ENCODE measurements at regions not wholly inside any gene's neighbourhood (a gene's known extent, or its start where the extent isn't known, plus 50 kb on each side); places are given as distances from the start of the nearest gene placed in this dataset.

- no peaks in the 10 kb centered on the region for H3K27me3 ChIP-seq
- H3K9me3 ChIP-seq (ENCODE audit: low read depth): no peaks in the 10 kb centered on the region
- H3K79me2 ChIP-seq: no peaks in the 10 kb centered on the region
- 89% methylated on average over 8 of the region's 8 CpGs for WGBS (ENCODE audit: low lambda C conversion rate, missing lambda C conversion rate)
- no peaks in the 10 kb centered on the region for H3K4me1 ChIP-seq (ENCODE audit: insufficient read depth)
- TF ChIP-seq EZH2 (IDR thresholded peaks at IDR 0.05; ENCODE audit: borderline replicate concordance) (no peak), CTCF (IDR thresholded peaks at IDR 0.05; ENCODE audit: poor library complexity) (no peak), EZH2phosphoT487 (IDR thresholded peaks at IDR 0.05; ENCODE audit: low read depth, severe bottlenecking, unreplicated experiment) (no peak)
- H3K4me3 ChIP-seq: no peak overlapping the region
- H3K9me2 ChIP-seq (replicated peaks; ENCODE audit: insufficient read depth): no peaks in the 10 kb centered on the region
- H4K20me1 ChIP-seq (ENCODE audit: insufficient read depth, poor library complexity, severe bottlenecking): no peaks in the 10 kb centered on the region
- H3K27ac ChIP-seq: no peak overlapping the region
- no peak overlapping the region for H2AFZ ChIP-seq
- DNase-seq (ENCODE audit: low spot score): no peak
- no peak overlapping the region for H3K4me2 ChIP-seq
- no peaks in the 10 kb centered on the region for H3K36me3 ChIP-seq (replicated peaks; ENCODE audit: insufficient read depth, low read depth)
Observed at GRCh38 chr6:1463751-1464426, 74.5 kb downstream of the FOXF2 start.

GRCh38 chr6:1464781-1465370 is 75.5 kb downstream of the FOXF2 start:
- H3K79me2 ChIP-seq: no peaks in the 10 kb centered on the region
- no peak overlapping the region for H3K4me2 ChIP-seq
- TF ChIP-seq EZH2phosphoT487 (IDR thresholded peaks at IDR 0.05; ENCODE audit: low read depth, severe bottlenecking, unreplicated experiment) (no peak), EZH2 (IDR thresholded peaks at IDR 0.05; ENCODE audit: borderline replicate concordance) (no peak), CTCF (IDR thresholded peaks at IDR 0.05; ENCODE audit: poor library complexity) (no peak)
- no peak for DNase-seq (ENCODE audit: low spot score)
- no peaks in the 10 kb centered on the region for H3K27me3 ChIP-seq
- peaks cover 3% of the 10 kb centered on the region for H3K4me1 ChIP-seq (ENCODE audit: insufficient read depth)
- no peaks in the 10 kb centered on the region for H3K9me3 ChIP-seq (ENCODE audit: low read depth)
- no peak overlapping the region for H2AFZ ChIP-seq
- H3K4me3 ChIP-seq: no peak overlapping the region
- no peaks in the 10 kb centered on the region for H3K36me3 ChIP-seq (replicated peaks; ENCODE audit: insufficient read depth, low read depth)
- H4K20me1 ChIP-seq (ENCODE audit: insufficient read depth, poor library complexity, severe bottlenecking): no peaks in the 10 kb centered on the region
- WGBS (ENCODE audit: low lambda C conversion rate, missing lambda C conversion rate): 76% methylated on average over 7 of the region's 7 CpGs
- H3K9me2 ChIP-seq (replicated peaks; ENCODE audit: insufficient read depth): no peaks in the 10 kb centered on the region
- no peak overlapping the region for H3K27ac ChIP-seq

DNA sequence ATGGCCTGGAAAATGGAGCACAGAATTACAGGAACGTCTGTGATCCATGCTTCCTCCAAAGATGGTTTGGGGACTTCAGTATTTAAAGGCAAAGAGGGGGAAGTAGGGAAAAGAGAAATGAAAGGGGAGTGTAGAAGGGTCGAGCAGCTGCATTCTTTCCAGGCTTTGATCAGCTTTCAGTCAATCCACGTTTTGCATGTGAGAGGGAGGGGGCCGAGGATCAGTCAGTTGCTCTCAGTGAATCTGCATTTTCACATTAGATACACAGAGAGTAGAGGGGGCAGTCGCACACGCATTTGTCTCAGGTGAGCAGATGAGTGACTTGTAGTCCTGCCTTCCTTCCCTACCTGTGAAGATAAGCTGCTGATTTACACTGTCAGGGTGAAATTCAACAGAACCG is 78.8 kb downstream of the FOXF2 start:
- Histone ChIP-seq H3K4me3 (no peak overlapping the region), H3K4me2 (no peak overlapping the region), H3K36me3 (replicated peaks; ENCODE audit: insufficient read depth, low read depth) (no peaks in the 10 kb centered on the region), H3K27me3 (no peaks in the 10 kb centered on the region), H3K27ac (no peak overlapping the region), H3K9me3 (ENCODE audit: low read depth) (no peaks in the 10 kb centered on the region), H2AFZ (no peak overlapping the region), H3K79me2 (no peaks in the 10 kb centered on the region), H3K4me1 (ENCODE audit: insufficient read depth) (peaks cover 4% of the 10 kb centered on the region), H3K9me2 (replicated peaks; ENCODE audit: insufficient read depth) (no peaks in the 10 kb centered on the region), H4K20me1 (ENCODE audit: insufficient read depth, poor library complexity, severe bottlenecking) (no peaks in the 10 kb centered on the region)
- no peak for TF ChIP-seq CTCF (IDR thresholded peaks at IDR 0.05; ENCODE audit: poor library complexity)
- DNase-seq (ENCODE audit: low spot score): no peak
- WGBS (ENCODE audit: low lambda C conversion rate, missing lambda C conversion rate): 38% methylated on average over 7 of the region's 7 CpGs
